Activated T-helper 1 cell treated with anti-CD3 and anti-CD28 coated beads, Interleukin-12 subunit alpha, Interleukin-12 subunit beta, Interleukin-2, Interleukin-4 antibody, amounts not matched to agents 30 ng/mL and 10 ng/mL and 1 ng/mL, durations not matched to agents 14 hours and 24 hours and 36 hours (primary cell): ENCODE measurements at regions not wholly inside any gene's neighbourhood (a gene's known extent, or its start where the extent isn't known, plus 50 kb on each side); places are given as distances from the start of the nearest gene placed in this dataset.
"Not testable (repeated sequence)": the region's sequence is repeated elsewhere in the genome, so short reads cannot be mapped to it uniquely, and the experiment has no call there.

Source experiments
- DNase-seq: peaks from one replicate; pipeline ENCODE4 v3.0.0; 2021; ENCODE audit warnings: low spot score
- H3K27ac Mint-ChIP-seq: one replicate; pipeline ENCODE4 v1.8.0; 2021; ENCODE audit warnings: mild to moderate bottlenecking, mixed read lengths
- H3K27me3 Mint-ChIP-seq: one replicate; pipeline ENCODE4 v1.8.0; 2022; ENCODE audit warnings: mild to moderate bottlenecking, moderate library complexity, mixed read lengths; ENCODE audit not compliant: insufficient read depth
- H3K36me3 Mint-ChIP-seq: one replicate; pipeline ENCODE4 v1.8.0; 2021; ENCODE audit warnings: low read depth, mixed read lengths
- H3K4me1 Mint-ChIP-seq: one replicate; pipeline ENCODE4 v1.8.0; 2021; ENCODE audit warnings: low read depth, mixed read lengths
- H3K4me3 Mint-ChIP-seq: one replicate; pipeline ENCODE4 v1.8.0; 2021; ENCODE audit warnings: mild to moderate bottlenecking, moderate library complexity, mixed read lengths
- H3K9me3 Mint-ChIP-seq: one replicate; pipeline ENCODE4 v1.8.0; 2021; ENCODE audit warnings: mixed read lengths
- intact Hi-C: fragments of 100-400 bp; cut with micrococcal nuclease; formaldehyde crosslinking; loops from one replicate; pipeline ENCODE4 v1.15.1; 2024

- Mint-ChIP-seq H3K4me1 (peaks cover 11% of the 10 kb centered on the region), H3K9me3 (no peaks in the 10 kb centered on the region), H3K27me3 (no peaks in the 10 kb centered on the region), H3K4me3 (no peak overlapping the region), H3K27ac (no peak overlapping the region), H3K36me3 (peaks cover 1% of the 10 kb centered on the region)
- intact Hi-C loops: loop anchor here (1.0 to 2.0 kb wide), 6 partner anchors 53 to 949 kb away; partner anchors contain the start of gene SCAF11
- DNase-seq: peak; percentile 42
Measured at GRCh38 chr12:46071769-46072624, 81.6 kb upstream of the SCAF11 start.

GRCh38 chr12:46071335-46071734 is 81.0 kb upstream of the SCAF11 start:
- Mint-ChIP-seq H3K4me3 (no peak overlapping the region), H3K4me1 (peaks cover 11% of the 10 kb centered on the region), H3K27ac (no peak overlapping the region), H3K9me3 (no peaks in the 10 kb centered on the region), H3K36me3 (peaks cover 1% of the 10 kb centered on the region), H3K27me3 (peaks cover 4% of the 10 kb centered on the region)
- intact Hi-C loops: no loop called here
- DNase-seq: no peak

GRCh38 chr12:46067094-46067493 is 76.7 kb upstream of the SCAF11 start:
- H3K27me3 Mint-ChIP-seq: peaks cover 8% of the 10 kb centered on the region
- DNase-seq: no peak
- no peak overlapping the region for H3K4me3 Mint-ChIP-seq
- no peaks in the 10 kb centered on the region for H3K36me3 Mint-ChIP-seq
- H3K9me3 Mint-ChIP-seq: no peaks in the 10 kb centered on the region
- H3K4me1 Mint-ChIP-seq: peaks cover 4% of the 10 kb centered on the region
- intact Hi-C loops: no loop called here
- no peak overlapping the region for H3K27ac Mint-ChIP-seq

- Mint-ChIP-seq H3K27me3 (peaks cover 9% of the 10 kb centered on the region), H3K27ac (no peak overlapping the region), H3K9me3 (no peaks in the 10 kb centered on the region), H3K4me1 (no peaks in the 10 kb centered on the region), H3K36me3 (no peaks in the 10 kb centered on the region), H3K4me3 (no peak overlapping the region)
- intact Hi-C loops: no loop called here
- no peak for DNase-seq
Measured at GRCh38 chr12:46065412-46066166, 75.2 kb upstream of the SCAF11 start.

GRCh38 chr12:46064548-46064947 is 74.2 kb upstream of the SCAF11 start:
- Mint-ChIP-seq H3K27me3 (peaks cover 18% of the 10 kb centered on the region), H3K36me3 (no peaks in the 10 kb centered on the region), H3K4me1 (no peaks in the 10 kb centered on the region), H3K9me3 (peaks cover 2% of the 10 kb centered on the region), H3K27ac (no peak overlapping the region), H3K4me3 (no peak overlapping the region)
- DNase-seq: no peak
- intact Hi-C loops: no loop called here

- H3K4me3 Mint-ChIP-seq, H3K36me3 Mint-ChIP-seq, H3K4me1 Mint-ChIP-seq, intact Hi-C loops, DNase-seq, H3K27ac Mint-ChIP-seq: not testable (repeated sequence)
- peaks cover 17% of the 10 kb centered on the region for H3K27me3 Mint-ChIP-seq
- peaks cover 16% of the 10 kb centered on the region for H3K9me3 Mint-ChIP-seq
Measured at GRCh38 chr12:46058697-46059096, 68.3 kb upstream of the SCAF11 start.

GRCh38 chr12:46050805-46051204 is 60.4 kb upstream of the SCAF11 start:
- H3K36me3 Mint-ChIP-seq: no peaks in the 10 kb centered on the region
- peaks cover 47% of the 10 kb centered on the region for H3K9me3 Mint-ChIP-seq
- H3K27ac Mint-ChIP-seq: no peak overlapping the region
- DNase-seq: no peak
- peaks cover 3% of the 10 kb centered on the region for H3K27me3 Mint-ChIP-seq
- H3K4me3 Mint-ChIP-seq: no peak overlapping the region
- no peaks in the 10 kb centered on the region for H3K4me1 Mint-ChIP-seq
- intact Hi-C loops: no loop called here

GRCh38 chr12:46049665-46050064 is 59.3 kb upstream of the SCAF11 start:
- Mint-ChIP-seq H3K4me3 (no peak overlapping the region), H3K36me3 (no peaks in the 10 kb centered on the region), H3K27ac (no peak overlapping the region), H3K27me3 (peaks cover 3% of the 10 kb centered on the region), H3K4me1 (no peaks in the 10 kb centered on the region), H3K9me3 (peaks cover 49% of the 10 kb centered on the region)
- DNase-seq: no peak
- intact Hi-C loops: no loop called here

GRCh38 chr12:46046436-46046835 is 56.1 kb upstream of the SCAF11 start:
- Mint-ChIP-seq H3K27me3 (peaks cover under 1% of the 10 kb centered on the region), H3K4me1 (no peaks in the 10 kb centered on the region), H3K9me3 (peaks cover 36% of the 10 kb centered on the region), H3K36me3 (no peaks in the 10 kb centered on the region), H3K27ac (no peak overlapping the region), H3K4me3 (no peak overlapping the region)
- DNase-seq: no peak
- intact Hi-C loops: no loop called here

GRCh38 chr12:46043972-46044520 is 53.7 kb upstream of the SCAF11 start:
- intact Hi-C loops: no loop called here
- DNase-seq: no peak
- Mint-ChIP-seq H3K4me1 (no peaks in the 10 kb centered on the region), H3K27me3 (no peaks in the 10 kb centered on the region), H3K36me3 (no peaks in the 10 kb centered on the region), H3K27ac (no peak overlapping the region), H3K9me3 (peaks cover 17% of the 10 kb centered on the region), H3K4me3 (no peak overlapping the region)
